Epithelial cell of proximal tubule (primary cell): ENCODE measurements at regions not wholly inside any gene's neighbourhood (a gene's known extent, or its start where the extent isn't known, plus 50 kb on each side); places are given as distances from the start of the nearest gene placed in this dataset.
A peak's percentile ranks its signal among the peaks of the same experiment; 100 is the strongest.

Source experiments
- DNase-seq: peaks from one replicate; pipeline ENCODE4 v3.0.0-alpha.2; 2011; ENCODE audit warnings: low read depth
- H3K4me3 ChIP-seq: 2 replicates; pipeline ENCODE4 v1.5.1; 2011; ENCODE audit warnings: low read depth, mild to moderate bottlenecking, low read length
- CTCF ChIP-seq: conservative IDR thresholded peaks from 2 replicates; pipeline ENCODE4 v1.5.1; 2012; ENCODE audit warnings: low read depth, mild to moderate bottlenecking, low read length

GRCh38 chr14:65878586-65878985, 466.1 kb downstream of the FUT8 start:
- no peak for DNase-seq
- H3K4me3 ChIP-seq: no peak overlapping the region
- TF ChIP-seq CTCF: no peak

GRCh38 chr14:65879248-65880009, 466.9 kb downstream of the FUT8 start:
- no peak overlapping the region for H3K4me3 ChIP-seq
- DNase-seq: peak; percentile 94
- TF ChIP-seq CTCF: no peak

- no peak overlapping the region for H3K4me3 ChIP-seq
- TF ChIP-seq CTCF: no peak
- DNase-seq: no peak
Measured at GRCh38 chr14:65880507-65880906, 468.0 kb downstream of the FUT8 start.

- no peak for DNase-seq
- TF ChIP-seq CTCF: no peak
- H3K4me3 ChIP-seq: no peak overlapping the region
Measured at GRCh38 chr14:65881642-65882041, 469.1 kb downstream of the FUT8 start.

GRCh38 chr14:65888677-65889076, 476.1 kb downstream of the FUT8 start:
- TF ChIP-seq CTCF: no peak
- no peak for DNase-seq
- no peak overlapping the region for H3K4me3 ChIP-seq

GRCh38 chr14:65892315-65892714, 479.8 kb downstream of the FUT8 start:
- no peak for TF ChIP-seq CTCF
- H3K4me3 ChIP-seq: no peak overlapping the region
- DNase-seq: no peak

GRCh38 chr14:65900164-65900563, 487.6 kb downstream of the FUT8 start:
- TF ChIP-seq CTCF: no peak
- no peak for DNase-seq
- H3K4me3 ChIP-seq: no peak overlapping the region
